Liver (tissue), 8 donors: ENCODE measurements at regions not wholly inside any gene's neighbourhood (a gene's known extent, or its start where the extent isn't known, plus 50 kb on each side); places are given as distances from the start of the nearest gene placed in this dataset.
A peak's percentile ranks its signal among the peaks of the same experiment; 100 is the strongest.

Experiments used
- DNase-seq: peaks from one replicate; pipeline ENCODE4 v3.0.0-alpha.2; 2017; ENCODE audit warnings: low spot score
- H3K27ac ChIP-seq, 2 donors: one replicate each; pipeline ENCODE4 v1.7.0; 2013; ENCODE audit warnings: inconsistent platforms in 2 of 2, low read length in 2 of 2, control low read depth in 1 of 2, low read depth in 1 of 2, mild to moderate bottlenecking in 1 of 2
- H3K27me3 ChIP-seq, 4 donors: one replicate each; pipeline versions ENCODE4 v1.6.1 to v1.7.0; 2013; ENCODE audit warnings: low read length in 3 of 4, inconsistent platforms in 1 of 4, mild to moderate bottlenecking in 1 of 4, moderate library complexity in 1 of 4; ENCODE audit not compliant: control insufficient read depth in 4 of 4, insufficient read depth in 4 of 4
- H3K36me3 ChIP-seq, 4 donors: one replicate each; pipeline versions ENCODE4 v1.6.1 to v1.7.0; 2013; ENCODE audit warnings: low read length in 3 of 4, mild to moderate bottlenecking in 3 of 4, low read depth in 1 of 4, moderate library complexity in 1 of 4; ENCODE audit not compliant: control insufficient read depth in 4 of 4, insufficient read depth in 3 of 4
- H3K4me1 ChIP-seq, 4 donors: one replicate each; pipeline versions ENCODE4 v1.6.1 to v1.7.0; 2013; ENCODE audit warnings: low read length in 3 of 4, mild to moderate bottlenecking in 3 of 4, moderate library complexity in 1 of 4; ENCODE audit not compliant: control insufficient read depth in 4 of 4, insufficient read depth in 4 of 4
- H3K4me3 ChIP-seq, 3 donors: one replicate each; pipeline versions ENCODE4 v1.6.1 to v1.7.0; 2013; ENCODE audit warnings: low read length in 3 of 3, control low read depth in 1 of 3, low read depth in 1 of 3, mild to moderate bottlenecking in 1 of 3
- H3K9ac ChIP-seq, 2 donors: one replicate each; pipeline ENCODE4 v1.7.0; 2013; ENCODE audit warnings: low read length in 2 of 2, mild to moderate bottlenecking in 2 of 2, moderate library complexity in 2 of 2, control low read depth in 1 of 2, low read depth in 1 of 2
- H3K9me3 ChIP-seq, 4 donors: one replicate each; pipeline versions ENCODE4 v1.6.1 to v1.7.0; 2013; ENCODE audit warnings: low read length in 3 of 4; ENCODE audit not compliant: control insufficient read depth in 4 of 4
- EGR1 ChIP-seq, 2 donors: IDR thresholded peaks; 2 replicates each; pipeline ENCODE4 v1.6.1; 2016 to 2018; ENCODE audit warnings: antibody characterized with exemption in 2 of 2, low read depth in 2 of 2
- FOXA1 ChIP-seq: IDR thresholded peaks from 2 replicates; pipeline ENCODE4 v1.6.1; 2016; ENCODE audit warnings: antibody characterized with exemption
- FOXA2 ChIP-seq: IDR thresholded peaks from 2 replicates; pipeline ENCODE4 v1.6.1; 2016; ENCODE audit warnings: antibody characterized with exemption
- GABPA ChIP-seq, 2 donors: IDR thresholded peaks in 1 of 2; conservative IDR thresholded peaks in 1 of 2; 2 replicates each; pipeline ENCODE4 v1.6.1; 2016; ENCODE audit warnings: antibody characterized with exemption in 2 of 2, mild to moderate bottlenecking in 1 of 2, moderate library complexity in 1 of 2
- HNF4A ChIP-seq, 2 donors: conservative IDR thresholded peaks; 2 replicates each; pipeline ENCODE4 v1.6.1; 2016; ENCODE audit warnings: antibody characterized with exemption in 2 of 2, mild to moderate bottlenecking in 2 of 2
- HNF4G ChIP-seq: IDR thresholded peaks from 2 replicates; pipeline ENCODE4 v1.6.1; 2016; ENCODE audit warnings: antibody characterized with exemption
- JUND ChIP-seq, 2 donors: IDR thresholded peaks; 2 replicates each; pipeline ENCODE4 v1.6.1; 2016; ENCODE audit warnings: antibody characterized with exemption in 2 of 2
- NR2F2 ChIP-seq: IDR thresholded peaks from 2 replicates; pipeline ENCODE4 v1.6.1; 2016; ENCODE audit warnings: antibody characterized with exemption
- RAD21 ChIP-seq, 2 donors: IDR thresholded peaks; 2 replicates each; pipeline ENCODE4 v1.6.1; 2016; ENCODE audit warnings: antibody characterized with exemption in 2 of 2, mild to moderate bottlenecking in 2 of 2
- RXRA ChIP-seq, 2 donors: IDR thresholded peaks; 2 replicates each; pipeline ENCODE4 v1.6.1; 2017 to 2018; ENCODE audit warnings: antibody characterized with exemption in 2 of 2, mild to moderate bottlenecking in 1 of 2
- SP1 ChIP-seq: IDR thresholded peaks from 2 replicates; pipeline ENCODE4 v1.6.1; 2018; ENCODE audit warnings: antibody characterized with exemption, mild to moderate bottlenecking
- YY1 ChIP-seq: IDR thresholded peaks from 2 replicates; pipeline ENCODE4 v1.6.1; 2016; ENCODE audit warnings: antibody characterized with exemption, mild to moderate bottlenecking
- WGBS: extraction: QIAGEN DNeasy Blood & Tissue Kit; methylation state at CpG from one replicate; pipeline ENCODE4 v1.1.7; 2013; 5-methylcytosine and 5-hydroxymethylcytosine counted together
- TF ChIP-seq, protein P1 (sequence below): IDR thresholded peaks from 2 replicates; pipeline ENCODE4 v1.6.1; 2016; ENCODE audit warnings: antibody characterized with exemption, mild to moderate bottlenecking
- TF ChIP-seq, protein P2 (sequence below): IDR thresholded peaks from 2 replicates; pipeline ENCODE4 v1.6.1; 2016; ENCODE audit warnings: antibody characterized with exemption
- TF ChIP-seq, protein P3 (sequence below): IDR thresholded peaks from 2 replicates; pipeline ENCODE4 v1.6.1; 2016; ENCODE audit warnings: antibody characterized with exemption
- TF ChIP-seq, protein P4 (sequence below): IDR thresholded peaks from 2 replicates; pipeline ENCODE4 v1.6.1; 2016; ENCODE audit warnings: antibody characterized with exemption
- TF ChIP-seq, protein P5 (sequence below): fragments of 150-350 bp; IDR thresholded peaks from 2 replicates; pipeline ENCODE4 v1.5.1; 2017; ENCODE audit warnings: improper control_type of control experiment, low read depth, low read length; ENCODE audit not compliant: missing input control
- donor health status: healthy.
- donor health status: healthy.
- donor health status: healthy.
- donor health status: healthy.
- donor health status: healthy.

DNA sequence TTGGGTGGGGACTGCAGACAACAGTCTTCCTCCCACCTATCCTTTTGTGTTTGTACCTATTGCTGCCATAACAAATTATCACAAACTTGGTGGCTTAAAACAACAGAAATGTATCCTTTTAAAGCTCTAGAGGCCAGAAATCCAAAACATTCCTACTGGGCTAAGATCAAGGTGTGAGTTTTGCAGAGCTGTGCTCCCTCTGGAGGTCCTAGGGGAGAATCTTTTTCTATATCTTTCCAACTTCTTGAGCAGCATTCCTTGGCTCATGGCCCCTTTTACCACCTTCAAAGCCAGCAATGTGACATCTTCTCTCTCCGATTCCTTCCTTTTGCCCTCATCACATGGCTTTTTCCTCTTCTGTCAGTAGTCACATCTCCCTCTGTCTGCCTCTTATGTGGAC, 190.6 kb downstream of the TTC8 start:
- no peaks in the 10 kb centered on the region for H3K9me3 ChIP-seq
- no peak overlapping the region for H3K4me3 ChIP-seq
- DNase-seq = no peak
- no peaks in the 10 kb centered on the region for H3K36me3 ChIP-seq
- no peak overlapping the region for H3K27ac ChIP-seq
- no peak overlapping the region for H3K9ac ChIP-seq
- WGBS = 98% methylated on average over 1 of the region's 1 CpG
- no peaks in the 10 kb centered on the region for H3K27me3 ChIP-seq
- TF ChIP-seq, protein P1, sequence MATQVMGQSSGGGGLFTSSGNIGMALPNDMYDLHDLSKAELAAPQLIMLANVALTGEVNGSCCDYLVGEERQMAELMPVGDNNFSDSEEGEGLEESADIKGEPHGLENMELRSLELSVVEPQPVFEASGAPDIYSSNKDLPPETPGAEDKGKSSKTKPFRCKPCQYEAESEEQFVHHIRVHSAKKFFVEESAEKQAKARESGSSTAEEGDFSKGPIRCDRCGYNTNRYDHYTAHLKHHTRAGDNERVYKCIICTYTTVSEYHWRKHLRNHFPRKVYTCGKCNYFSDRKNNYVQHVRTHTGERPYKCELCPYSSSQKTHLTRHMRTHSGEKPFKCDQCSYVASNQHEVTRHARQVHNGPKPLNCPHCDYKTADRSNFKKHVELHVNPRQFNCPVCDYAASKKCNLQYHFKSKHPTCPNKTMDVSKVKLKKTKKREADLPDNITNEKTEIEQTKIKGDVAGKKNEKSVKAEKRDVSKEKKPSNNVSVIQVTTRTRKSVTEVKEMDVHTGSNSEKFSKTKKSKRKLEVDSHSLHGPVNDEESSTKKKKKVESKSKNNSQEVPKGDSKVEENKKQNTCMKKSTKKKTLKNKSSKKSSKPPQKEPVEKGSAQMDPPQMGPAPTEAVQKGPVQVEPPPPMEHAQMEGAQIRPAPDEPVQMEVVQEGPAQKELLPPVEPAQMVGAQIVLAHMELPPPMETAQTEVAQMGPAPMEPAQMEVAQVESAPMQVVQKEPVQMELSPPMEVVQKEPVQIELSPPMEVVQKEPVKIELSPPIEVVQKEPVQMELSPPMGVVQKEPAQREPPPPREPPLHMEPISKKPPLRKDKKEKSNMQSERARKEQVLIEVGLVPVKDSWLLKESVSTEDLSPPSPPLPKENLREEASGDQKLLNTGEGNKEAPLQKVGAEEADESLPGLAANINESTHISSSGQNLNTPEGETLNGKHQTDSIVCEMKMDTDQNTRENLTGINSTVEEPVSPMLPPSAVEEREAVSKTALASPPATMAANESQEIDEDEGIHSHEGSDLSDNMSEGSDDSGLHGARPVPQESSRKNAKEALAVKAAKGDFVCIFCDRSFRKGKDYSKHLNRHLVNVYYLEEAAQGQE = no peak
- TF ChIP-seq EGR1 (IDR thresholded peaks at IDR 0.05; ENCODE audit: low read depth in 2 of 2) = no peak
- TF ChIP-seq, protein P2, sequence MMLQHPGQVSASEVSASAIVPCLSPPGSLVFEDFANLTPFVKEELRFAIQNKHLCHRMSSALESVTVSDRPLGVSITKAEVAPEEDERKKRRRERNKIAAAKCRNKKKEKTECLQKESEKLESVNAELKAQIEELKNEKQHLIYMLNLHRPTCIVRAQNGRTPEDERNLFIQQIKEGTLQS = no peak
- TF ChIP-seq FOXA1 = no peak
- no peak for TF ChIP-seq HNF4G
- TF ChIP-seq RAD21 (IDR thresholded peaks at IDR 0.05) = no peak
- no peak for TF ChIP-seq NR2F2
- TF ChIP-seq, protein P3, sequence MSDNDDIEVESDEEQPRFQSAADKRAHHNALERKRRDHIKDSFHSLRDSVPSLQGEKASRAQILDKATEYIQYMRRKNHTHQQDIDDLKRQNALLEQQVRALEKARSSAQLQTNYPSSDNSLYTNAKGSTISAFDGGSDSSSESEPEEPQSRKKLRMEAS = no peak
- H3K4me1 ChIP-seq = peaks cover 0 to 3% (median 1%) of the 10 kb centered on the region in 4 donors

DNA sequence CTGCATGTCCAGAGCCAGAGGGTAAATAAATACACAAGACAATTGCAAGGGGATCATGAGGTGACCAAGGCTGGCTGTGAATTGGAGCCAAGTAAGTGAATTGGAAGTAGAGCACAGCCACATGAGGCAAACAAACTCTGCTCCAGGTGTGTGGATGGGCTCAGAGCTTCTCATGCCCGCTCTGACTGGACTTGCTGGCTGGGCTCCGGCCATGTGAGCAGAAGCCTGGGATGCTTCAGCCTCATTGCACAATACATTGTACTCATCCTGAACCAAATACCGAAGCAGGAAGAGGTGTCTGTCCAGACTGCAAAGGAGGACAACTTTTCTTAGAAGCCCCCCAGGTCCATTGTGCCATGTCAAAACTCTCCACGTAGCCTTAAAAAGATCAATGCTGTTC, 193.0 kb downstream of the TTC8 start:
- Histone ChIP-seq H3K4me3 (no peak overlapping the region), H3K36me3 (no peaks in the 10 kb centered on the region), H3K9me3 (no peaks in the 10 kb centered on the region), H3K4me1 (peaks cover 0 to 3% (median 1%) of the 10 kb centered on the region in 4 donors), H3K9ac (no peak overlapping the region), H3K27ac (no peak overlapping the region), H3K27me3 (no peaks in the 10 kb centered on the region)
- 44% methylated on average over 4 of the region's 4 CpGs for WGBS
- peak in 1 of 2 donors; percentile 25 for TF ChIP-seq RXRA (IDR thresholded peaks at IDR 0.05)
- TF ChIP-seq YY1 = no peak
- DNase-seq = no peak

DNA sequence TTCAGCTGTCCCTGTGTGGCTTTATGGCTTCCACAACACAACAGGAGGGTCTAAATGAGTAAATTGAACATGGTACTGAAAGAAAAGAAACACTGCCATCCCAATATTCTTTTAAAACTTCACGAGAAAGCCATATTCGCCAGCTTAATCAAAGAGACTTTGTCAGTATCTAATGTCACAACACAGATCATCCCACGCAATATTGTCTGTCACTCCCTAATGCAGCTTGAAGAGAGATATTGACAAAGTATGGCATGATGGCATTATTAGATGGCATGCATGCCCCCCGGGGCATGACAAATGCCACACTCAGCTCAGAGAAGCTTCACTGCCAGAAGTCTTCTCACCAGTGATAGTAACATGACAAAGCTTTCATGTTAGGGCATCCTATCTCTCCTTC, 197.8 kb downstream of the TTC8 start:
- H3K4me1 ChIP-seq = peaks cover 1 to 10% (median 8%) of the 10 kb centered on the region in 4 donors
- no peak for TF ChIP-seq EGR1 (IDR thresholded peaks at IDR 0.05; ENCODE audit: low read depth in 2 of 2)
- TF ChIP-seq, protein P4, sequence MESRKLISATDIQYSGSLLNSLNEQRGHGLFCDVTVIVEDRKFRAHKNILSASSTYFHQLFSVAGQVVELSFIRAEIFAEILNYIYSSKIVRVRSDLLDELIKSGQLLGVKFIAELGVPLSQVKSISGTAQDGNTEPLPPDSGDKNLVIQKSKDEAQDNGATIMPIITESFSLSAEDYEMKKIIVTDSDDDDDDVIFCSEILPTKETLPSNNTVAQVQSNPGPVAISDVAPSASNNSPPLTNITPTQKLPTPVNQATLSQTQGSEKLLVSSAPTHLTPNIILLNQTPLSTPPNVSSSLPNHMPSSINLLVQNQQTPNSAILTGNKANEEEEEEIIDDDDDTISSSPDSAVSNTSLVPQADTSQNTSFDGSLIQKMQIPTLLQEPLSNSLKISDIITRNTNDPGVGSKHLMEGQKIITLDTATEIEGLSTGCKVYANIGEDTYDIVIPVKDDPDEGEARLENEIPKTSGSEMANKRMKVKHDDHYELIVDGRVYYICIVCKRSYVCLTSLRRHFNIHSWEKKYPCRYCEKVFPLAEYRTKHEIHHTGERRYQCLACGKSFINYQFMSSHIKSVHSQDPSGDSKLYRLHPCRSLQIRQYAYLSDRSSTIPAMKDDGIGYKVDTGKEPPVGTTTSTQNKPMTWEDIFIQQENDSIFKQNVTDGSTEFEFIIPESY = no peak
- no peak for TF ChIP-seq HNF4G
- no peak for TF ChIP-seq JUND (IDR thresholded peaks at IDR 0.05)
- TF ChIP-seq RAD21 (IDR thresholded peaks at IDR 0.05) = no peak
- TF ChIP-seq GABPA (IDR thresholded peaks at IDR 0.05 in 1 of 2, conservative IDR thresholded peaks at IDR 0.05 in 1 of 2) = no peak
- no peak for TF ChIP-seq FOXA2
- TF ChIP-seq SP1 = no peak
- TF ChIP-seq HNF4A (conservative IDR thresholded peaks at IDR 0.05) = no peak
- TF ChIP-seq, protein P5, sequence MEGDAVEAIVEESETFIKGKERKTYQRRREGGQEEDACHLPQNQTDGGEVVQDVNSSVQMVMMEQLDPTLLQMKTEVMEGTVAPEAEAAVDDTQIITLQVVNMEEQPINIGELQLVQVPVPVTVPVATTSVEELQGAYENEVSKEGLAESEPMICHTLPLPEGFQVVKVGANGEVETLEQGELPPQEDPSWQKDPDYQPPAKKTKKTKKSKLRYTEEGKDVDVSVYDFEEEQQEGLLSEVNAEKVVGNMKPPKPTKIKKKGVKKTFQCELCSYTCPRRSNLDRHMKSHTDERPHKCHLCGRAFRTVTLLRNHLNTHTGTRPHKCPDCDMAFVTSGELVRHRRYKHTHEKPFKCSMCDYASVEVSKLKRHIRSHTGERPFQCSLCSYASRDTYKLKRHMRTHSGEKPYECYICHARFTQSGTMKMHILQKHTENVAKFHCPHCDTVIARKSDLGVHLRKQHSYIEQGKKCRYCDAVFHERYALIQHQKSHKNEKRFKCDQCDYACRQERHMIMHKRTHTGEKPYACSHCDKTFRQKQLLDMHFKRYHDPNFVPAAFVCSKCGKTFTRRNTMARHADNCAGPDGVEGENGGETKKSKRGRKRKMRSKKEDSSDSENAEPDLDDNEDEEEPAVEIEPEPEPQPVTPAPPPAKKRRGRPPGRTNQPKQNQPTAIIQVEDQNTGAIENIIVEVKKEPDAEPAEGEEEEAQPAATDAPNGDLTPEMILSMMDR = no peak
- no peaks in the 10 kb centered on the region for H3K9me3 ChIP-seq
- H3K27ac ChIP-seq = no peak overlapping the region
- no peak overlapping the region for H3K4me3 ChIP-seq
- DNase-seq = no peak
- H3K27me3 ChIP-seq = no peaks in the 10 kb centered on the region
- WGBS = 95% methylated on average over 4 of the region's 4 CpGs
- no peaks in the 10 kb centered on the region for H3K36me3 ChIP-seq
- H3K9ac ChIP-seq = no peak overlapping the region
